HCT116 (cell line): ENCODE measurements at regions not wholly inside any gene's neighbourhood (a gene's known extent, or its start where the extent isn't known, plus 50 kb on each side); places are given as distances from the start of the nearest gene placed in this dataset.

Source experiments
- CEBPB ChIP-seq: IDR thresholded peaks from 2 replicates; pipeline ENCODE4 v1.6.1; 2012; ENCODE audit warnings: low read depth
- CTCF ChIP-seq, 3 experiments: fragments of 200-600 bp in 1 of 3; sonication (generic) in 1 of 3; IDR thresholded peaks in 2 of 3; conservative IDR thresholded peaks in 1 of 3; 2 replicates each; pipeline ENCODE4 v1.5.1; 2012 to 2017; ENCODE audit warnings: low read depth in 2 of 3, low read length in 2 of 3, antibody characterized with exemption in 1 of 3, borderline replicate concordance in 1 of 3, control low read depth in 1 of 3, mild to moderate bottlenecking in 1 of 3, mixed read lengths in 1 of 3, mixed run types in 1 of 3, moderate library complexity in 1 of 3; ENCODE audit not compliant: insufficient read depth in 1 of 3
- EZH2 ChIP-seq: fragments of 200-600 bp; sonication (generic); IDR thresholded peaks from 2 replicates; pipeline ENCODE4 v1.6.1; 2017; ENCODE audit warnings: antibody characterized with exemption, mixed run types
- EZH2phosphoT487 ChIP-seq: fragments of 200-600 bp; IDR thresholded peaks from 2 replicates; pipeline ENCODE4 v1.6.1; 2018; ENCODE audit warnings: antibody characterized with exemption, borderline replicate concordance
- JUND ChIP-seq: IDR thresholded peaks from 2 replicates; pipeline ENCODE4 v1.6.1; 2012
- POLR2A ChIP-seq: IDR thresholded peaks from 2 replicates; pipeline ENCODE4 v1.7.0; 2011; ENCODE audit warnings: borderline replicate concordance; ENCODE audit not compliant: insufficient read depth, insufficient read length; ENCODE audit errors: extremely low read depth
- POLR2AphosphoS5 ChIP-seq: IDR thresholded peaks from 2 replicates; pipeline ENCODE4 v1.6.1; 2011; ENCODE audit warnings: mild to moderate bottlenecking, low read depth, low read length, moderate library complexity
- RAD21 ChIP-seq: IDR thresholded peaks from 2 replicates; pipeline ENCODE4 v1.6.1; 2012; ENCODE audit warnings: low read depth, mild to moderate bottlenecking
- ZBTB33 ChIP-seq: IDR thresholded peaks from 2 replicates; pipeline ENCODE4 v1.6.1; 2011; ENCODE audit warnings: mild to moderate bottlenecking, low read length, moderate library complexity; ENCODE audit not compliant: insufficient replicate concordance; ENCODE audit errors: extremely low read depth
- ZFX ChIP-seq: fragments of 450-650 bp; IDR thresholded peaks from 2 replicates; pipeline ENCODE4 v1.6.1; 2017
- TF ChIP-seq, protein P1 (sequence below): IDR thresholded peaks from 2 replicates; pipeline ENCODE4 v1.6.1; 2012

DNA sequence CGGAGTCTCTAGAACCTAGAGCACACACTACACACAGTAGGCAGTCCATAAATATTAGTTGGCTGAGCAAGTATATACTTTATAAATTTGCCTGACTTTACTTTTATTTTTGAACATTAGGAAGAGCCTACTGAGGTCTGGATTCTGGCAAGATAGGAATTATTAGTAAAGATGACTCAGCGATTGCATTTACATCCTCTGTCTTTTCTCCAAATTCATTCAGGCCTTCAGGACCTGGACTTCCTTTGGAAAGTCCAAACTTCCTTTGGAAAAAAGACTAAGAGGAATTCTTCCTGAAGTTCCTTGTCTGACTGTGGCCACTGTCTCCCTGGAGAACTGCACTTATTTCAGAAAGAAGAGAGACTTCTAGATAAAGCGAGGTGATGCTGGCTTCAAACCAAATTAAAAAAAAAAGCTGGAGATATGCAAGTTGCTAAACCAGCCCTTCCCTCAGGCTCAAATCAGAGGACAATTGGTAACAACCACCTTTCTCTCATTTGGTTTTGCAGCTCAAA is 251.3 kb downstream of the GAS1 start:
- TF ChIP-seq JUND, result no peak
- TF ChIP-seq CTCF (IDR thresholded peaks at IDR 0.05 in 2 of 3, conservative IDR thresholded peaks at IDR 0.05 in 1 of 3; ENCODE audit: borderline replicate concordance in 1 of 3, insufficient read depth in 1 of 3, low read depth in 2 of 3, low read length in 2 of 3), result no peak
- TF ChIP-seq ZFX, result no peak
- TF ChIP-seq CEBPB, result no peak
- no peak for TF ChIP-seq POLR2A
- TF ChIP-seq RAD21, result no peak
- TF ChIP-seq POLR2AphosphoS5, result no peak
- TF ChIP-seq ZBTB33, result no peak
- TF ChIP-seq, protein P1, sequence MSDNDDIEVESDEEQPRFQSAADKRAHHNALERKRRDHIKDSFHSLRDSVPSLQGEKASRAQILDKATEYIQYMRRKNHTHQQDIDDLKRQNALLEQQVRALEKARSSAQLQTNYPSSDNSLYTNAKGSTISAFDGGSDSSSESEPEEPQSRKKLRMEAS, result no peak
- TF ChIP-seq EZH2phosphoT487, result no peak
- TF ChIP-seq EZH2, result no peak
